ENCODE measurements at regions not wholly inside any gene's neighbourhood (a gene's known extent, or its start where the extent isn't known, plus 50 kb on each side); places are given as distances from the start of the nearest gene placed in this dataset.

GRCh38 chr7:46071076-46071475 lies 150.0 kb upstream of the IGFBP3 start:
- TF ChIP-seq POLR2A (IDR thresholded peaks at IDR 0.05) (no peak), CTCF (IDR thresholded peaks at IDR 0.05) (no peak)
